ENCODE measurements at regions not wholly inside any gene's neighbourhood (a gene's known extent, or its start where the extent isn't known, plus 50 kb on each side); places are given as distances from the start of the nearest gene placed in this dataset.

DNA sequence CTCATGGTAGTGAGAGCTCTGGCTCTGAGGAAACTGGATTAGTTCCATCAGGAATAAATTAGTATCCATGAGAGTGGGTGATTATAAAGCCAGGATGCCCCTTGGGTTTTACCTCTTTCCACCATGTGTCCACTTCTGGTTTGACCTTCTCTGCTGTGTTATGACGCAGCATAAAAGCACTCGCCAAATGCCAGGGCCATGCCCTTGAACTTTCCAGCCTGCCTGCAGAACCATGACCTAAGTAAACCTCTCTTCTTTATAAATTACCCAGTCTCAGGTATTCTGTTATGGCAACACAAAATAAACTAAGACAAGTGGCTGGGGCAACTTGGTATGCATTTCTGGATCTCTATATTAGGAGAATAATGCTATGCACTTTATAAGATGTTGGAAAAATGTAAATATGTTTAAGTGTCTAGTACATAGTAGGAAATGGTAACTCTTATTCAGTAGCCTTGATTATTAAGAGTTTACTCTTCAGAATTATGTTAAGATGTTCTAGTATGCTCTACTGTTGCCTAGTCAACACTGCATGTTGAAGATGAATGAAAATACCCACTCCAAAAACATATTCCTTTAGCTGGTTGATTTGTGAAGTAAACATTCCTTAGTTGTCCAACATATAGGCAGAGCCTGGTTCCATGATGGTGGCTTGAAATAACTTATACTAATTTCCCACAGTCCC is 455.6 kb upstream of the TMPO start:
- TF ChIP-seq POLR2A (IDR thresholded peaks at IDR 0.05) (no peak), POLR2AphosphoS5 (IDR thresholded peaks at IDR 0.05) (no peak), CTCF (IDR thresholded peaks at IDR 0.05) (no peak)
- Histone ChIP-seq H3K36me3 (no peaks in the 10 kb centered on the region), H3K9me3 (no peaks in the 10 kb centered on the region), H3K4me1 (no peaks in the 10 kb centered on the region), H3K27ac (no peak overlapping the region), H3K27me3 (no peaks in the 10 kb centered on the region), H3K4me3 (no peak overlapping the region)
- no peak for DNase-seq (ENCODE audit: low spot score in 2 of 2)
- intact Hi-C loops (cut with DNase I; ENCODE audit: low total_unique reads): no loop called here

GRCh38 chr12:98060411-98060810 is 455.0 kb upstream of the TMPO start:
- no peak for TF ChIP-seq CTCF (IDR thresholded peaks at IDR 0.05)
- TF ChIP-seq POLR2A (IDR thresholded peaks at IDR 0.05): no peak
- TF ChIP-seq POLR2AphosphoS5 (IDR thresholded peaks at IDR 0.05): no peak
- Histone ChIP-seq H3K36me3 (no peaks in the 10 kb centered on the region), H3K9me3 (no peaks in the 10 kb centered on the region), H3K27ac (no peak overlapping the region), H3K4me1 (no peaks in the 10 kb centered on the region), H3K4me3 (no peak overlapping the region), H3K27me3 (no peaks in the 10 kb centered on the region)
- intact Hi-C loops (cut with DNase I; ENCODE audit: low total_unique reads): no loop called here
- no peak for DNase-seq (ENCODE audit: low spot score in 2 of 2)

DNA sequence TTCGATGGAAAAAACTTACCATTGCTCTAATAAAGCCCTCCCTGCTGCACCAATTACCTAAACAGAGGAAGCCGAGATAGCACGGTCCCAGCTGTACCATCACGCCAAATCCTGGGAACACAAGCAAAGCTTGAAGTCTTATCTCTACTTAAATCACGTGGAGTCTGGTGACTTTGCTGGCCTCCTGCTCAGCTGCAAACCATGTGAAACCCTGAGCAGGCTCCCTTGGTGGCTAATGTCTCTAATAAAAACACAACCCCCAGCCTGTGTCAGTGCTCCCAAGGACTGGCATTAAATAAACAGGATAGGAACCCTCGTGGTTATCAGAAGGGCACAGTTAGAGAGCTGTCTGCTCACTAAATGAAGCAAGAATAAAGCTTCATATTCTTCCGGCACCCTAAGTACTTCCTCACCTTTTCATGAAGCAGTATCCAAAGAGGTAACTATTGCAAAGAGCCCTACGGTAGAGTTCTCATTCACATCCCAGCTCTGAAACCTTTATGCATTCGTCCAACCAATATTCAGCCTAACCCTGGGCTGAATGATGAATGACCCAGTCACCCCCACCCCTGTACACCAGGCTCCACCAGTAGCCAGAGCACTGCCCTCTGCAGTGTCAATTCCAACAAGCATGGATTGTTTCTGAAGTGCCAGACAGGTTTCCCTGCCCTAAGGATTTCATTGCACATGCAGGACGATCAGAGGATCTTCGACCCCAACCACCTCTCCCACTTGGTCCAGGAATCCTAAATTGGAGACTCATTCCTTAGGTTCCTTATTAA is 452.7 kb upstream of the TMPO start:
- no peaks in the 10 kb centered on the region for H3K4me1 ChIP-seq
- no peak overlapping the region for H3K27ac ChIP-seq
- no peaks in the 10 kb centered on the region for H3K9me3 ChIP-seq
- DNase-seq (ENCODE audit: low spot score in 2 of 2): no peak
- TF ChIP-seq CTCF (IDR thresholded peaks at IDR 0.05) (no peak), POLR2A (IDR thresholded peaks at IDR 0.05) (no peak), POLR2AphosphoS5 (IDR thresholded peaks at IDR 0.05) (no peak)
- intact Hi-C loops (cut with DNase I; ENCODE audit: low total_unique reads): no loop called here
- no peak overlapping the region for H3K4me3 ChIP-seq
- no peaks in the 10 kb centered on the region for H3K27me3 ChIP-seq
- no peaks in the 10 kb centered on the region for H3K36me3 ChIP-seq

GRCh38 chr12:98064501-98064900 is 450.9 kb upstream of the TMPO start:
- intact Hi-C loops (cut with DNase I; ENCODE audit: low total_unique reads): no loop called here
- H3K4me3 ChIP-seq: no peak overlapping the region
- H3K9me3 ChIP-seq: no peaks in the 10 kb centered on the region
- H3K27me3 ChIP-seq: no peaks in the 10 kb centered on the region
- H3K4me1 ChIP-seq: no peaks in the 10 kb centered on the region
- no peak for DNase-seq (ENCODE audit: low spot score in 2 of 2)
- TF ChIP-seq POLR2AphosphoS5 (IDR thresholded peaks at IDR 0.05): no peak
- no peak for TF ChIP-seq CTCF (IDR thresholded peaks at IDR 0.05)
- H3K36me3 ChIP-seq: no peaks in the 10 kb centered on the region
- no peak overlapping the region for H3K27ac ChIP-seq

GRCh38 chr12:98067795-98068194 is 447.6 kb upstream of the TMPO start:
- Histone ChIP-seq H3K36me3 (no peaks in the 10 kb centered on the region), H3K4me1 (no peaks in the 10 kb centered on the region), H3K9me3 (no peaks in the 10 kb centered on the region), H3K4me3 (no peak overlapping the region), H3K27ac (no peak overlapping the region), H3K27me3 (no peaks in the 10 kb centered on the region)
- no peak for TF ChIP-seq POLR2AphosphoS5 (IDR thresholded peaks at IDR 0.05)
- TF ChIP-seq CTCF (IDR thresholded peaks at IDR 0.05): no peak
- DNase-seq (ENCODE audit: low spot score in 2 of 2): no peak
- intact Hi-C loops (cut with DNase I; ENCODE audit: low total_unique reads): no loop called here

Measured in breast epithelium (tissue), 4 donors.